ENCODE measurements at regions not wholly inside any gene's neighbourhood (a gene's known extent, or its start where the extent isn't known, plus 50 kb on each side); places are given as distances from the start of the nearest gene placed in this dataset.

GRCh38 chr5:15366676-15367391 is 133.1 kb upstream of the FBXL7 start:
- Histone ChIP-seq H2BK20ac (ENCODE audit: low read depth, low read length) (no peak overlapping the region), H4K5ac (ENCODE audit: low read depth, low read length) (no peak overlapping the region), H4K91ac (ENCODE audit: insufficient read depth, low read depth, low read length) (no peak overlapping the region), H2BK120ac (ENCODE audit: low read depth, low read length) (no peak overlapping the region), H4K20me1 (ENCODE audit: insufficient read depth, low read length) (no peaks in the 10 kb centered on the region), H3K4me1 (ENCODE audit: control insufficient read depth, insufficient read depth, low read length) (no peaks in the 10 kb centered on the region), H3K36me3 (ENCODE audit: control insufficient read depth, insufficient read depth, low read length) (no peaks in the 10 kb centered on the region), H3K9me1 (ENCODE audit: insufficient read depth, low read length) (no peaks in the 10 kb centered on the region), H2BK15ac (ENCODE audit: low read depth, low read length) (no peak overlapping the region), H3K27ac (ENCODE audit: insufficient read depth, low read length) (no peak overlapping the region), H2AFZ (replicated peaks; ENCODE audit: low read length, poor library complexity) (no peak overlapping the region), H3K23ac (ENCODE audit: low read depth, low read length) (no peak overlapping the region), H3K18ac (ENCODE audit: low read depth, low read length) (no peak overlapping the region), H3K79me1 (ENCODE audit: low read depth in 1 of 2, low read length in 2 of 2) (no peaks in the 10 kb centered on the region), H3K9me3 (ENCODE audit: control insufficient read depth, insufficient read depth, low read length) (no peaks in the 10 kb centered on the region), H3K4me3 (ENCODE audit: insufficient read depth, low read depth, low read length) (no peak overlapping the region), H2AK5ac (ENCODE audit: low read depth, low read length) (no peak overlapping the region), H3K27me3 (ENCODE audit: control insufficient read depth, insufficient read depth, low read length) (no peaks in the 10 kb centered on the region; the same call in 1 of the 2 replicates), H3K4ac (ENCODE audit: low read depth, low read length) (no peak overlapping the region), H3K9ac (ENCODE audit: low read depth, low read length) (no peak overlapping the region), H3K4me2 (ENCODE audit: low read depth, low read length) (peak overlapping the region; percentile 56; the same call in 1 of the 2 replicates), H2BK5ac (ENCODE audit: low read depth, low read length, poor library complexity, severe bottlenecking) (no peak overlapping the region), H3K14ac (replicated peaks; ENCODE audit: low read depth, low read length) (no peak overlapping the region), H3K56ac (ENCODE audit: extremely low read depth, insufficient read depth, low read length) (no peak overlapping the region), H2AK9ac (replicated peaks; ENCODE audit: low read depth, low read length, poor library complexity) (no peak overlapping the region), H4K8ac (ENCODE audit: low read depth in 2 of 2, low read length in 2 of 2) (no peak overlapping the region)
- no CpG with 5 or more reads among the region's 6 CpGs for WGBS, 2 experiments (ENCODE audit: extremely low coverage in 2 of 2, insufficient read length in 1 of 2)
- DNase-seq (no peak), ATAC-seq (ENCODE audit: low read depth) (no peak)
- dilution Hi-C loops (cut with HindIII; ENCODE audit: low sequenced_read_pairs, unreplicated experiment), result no loop called here
- CTCF ChIA-PET, result no interaction called here
- TF ChIP-seq SMC3 (IDR thresholded peaks at IDR 0.05; ENCODE audit: low read depth, low read length) (no peak), CTCF (conservative IDR thresholded peaks at IDR 0.05; ENCODE audit: low read depth, low read length) (no peak), CHD1 (IDR thresholded peaks at IDR 0.05; ENCODE audit: low read depth, low read length) (no peak), MAFK (IDR thresholded peaks at IDR 0.05; ENCODE audit: low read depth, low read length) (no peak), USF2 (IDR thresholded peaks at IDR 0.05; ENCODE audit: low read depth, low read length) (no peak), CEBPB (IDR thresholded peaks at IDR 0.05; ENCODE audit: low read depth, low read length) (no peak), FOS (IDR thresholded peaks at IDR 0.05; ENCODE audit: low read depth, low read length) (no peak), NFE2L2 (IDR thresholded peaks at IDR 0.05; ENCODE audit: low read depth, low read length) (no peak)
- intact Hi-C loops (cut with micrococcal nuclease), result no loop called here
- POLR2A ChIA-PET (ENCODE audit: unreplicated experiment), result no interaction called here
- in situ Hi-C loops (cut with MboI; ENCODE audit: low sequenced_read_pairs), result no loop called here
- BruUV-seq (replicated peaks), result no TSS peak

All from IMR-90 (cell line).